NCI-H2081 treated with DMSO at 0.1 percent for 48 hours (cell line): ENCODE measurements at regions not wholly inside any gene's neighbourhood (a gene's known extent, or its start where the extent isn't known, plus 50 kb on each side); places are given as distances from the start of the nearest gene placed in this dataset.

ENCODE experiments used
- DNase-seq: peaks from one replicate; lab custom pipeline; 2025; lab: John Stamatoyannopoulos, UW

- DNase-seq: no peak
These were observed 53.7 kb downstream of the RPS12 start for GRCh38 chr6:132868057-132868456.

GRCh38 chr6:132872923-132873322 lies 58.6 kb downstream of the RPS12 start:
- no peak for DNase-seq

- DNase-seq: no peak
These were observed 62.6 kb downstream of the RPS12 start for GRCh38 chr6:132877003-132877402.

GRCh38 chr6:132887204-132887603 lies 72.8 kb downstream of the RPS12 start:
- DNase-seq: no peak

GRCh38 chr6:132888701-132889100 lies 74.3 kb downstream of the RPS12 start:
- DNase-seq: no peak

- DNase-seq: no peak
These were observed 78.8 kb downstream of the RPS12 start for GRCh38 chr6:132892929-132893771.

- no peak for DNase-seq
These were observed 79.6 kb downstream of the RPS12 start for GRCh38 chr6:132893772-132894490.

GRCh38 chr6:132898376-132898775 lies 84.0 kb downstream of the RPS12 start:
- DNase-seq: no peak

- DNase-seq: no peak
These were observed 86.5 kb downstream of the RPS12 start for GRCh38 chr6:132900849-132901248.

GRCh38 chr6:132902901-132903300 lies 88.5 kb downstream of the RPS12 start:
- DNase-seq: no peak

- no peak for DNase-seq
These were observed 92.9 kb downstream of the RPS12 start for GRCh38 chr6:132907231-132907630.

GRCh38 chr6:132907914-132908313 lies 93.5 kb downstream of the RPS12 start:
- DNase-seq: no peak

GRCh38 chr6:132909742-132910141 lies 95.4 kb downstream of the RPS12 start:
- DNase-seq: no peak

GRCh38 chr6:132910759-132911158 lies 96.4 kb downstream of the RPS12 start:
- DNase-seq: no peak

GRCh38 chr6:132919045-132919860 lies 104.9 kb downstream of the RPS12 start:
- DNase-seq: no peak

- DNase-seq: no peak
These were observed 113.3 kb downstream of the RPS12 start for GRCh38 chr6:132927713-132928112.

- no peak for DNase-seq
These were observed 114.8 kb downstream of the RPS12 start for GRCh38 chr6:132929141-132929540.

- no peak for DNase-seq
These were observed 116.9 kb downstream of the RPS12 start for GRCh38 chr6:132931313-132931712.

GRCh38 chr6:132931936-132932514 lies 117.7 kb downstream of the RPS12 start:
- DNase-seq: no peak

GRCh38 chr6:132932588-132932987 lies 118.2 kb downstream of the RPS12 start:
- DNase-seq: no peak

GRCh38 chr6:132933090-132933489 lies 118.7 kb downstream of the RPS12 start:
- no peak for DNase-seq

GRCh38 chr6:132934496-132934895 lies 120.1 kb downstream of the RPS12 start:
- DNase-seq: no peak
